Skeletal muscle satellite cell (primary cell): ENCODE measurements at regions not wholly inside any gene's neighbourhood (a gene's known extent, or its start where the extent isn't known, plus 50 kb on each side); places are given as distances from the start of the nearest gene placed in this dataset.

Source experiments
- H3K27me3 ChIP-seq: 2 replicates; pipeline ENCODE4 v1.7.0; 2013; ENCODE audit warnings: low read length; ENCODE audit not compliant: control insufficient read depth, insufficient read depth
- H3K36me3 ChIP-seq: 2 replicates; pipeline ENCODE4 v1.7.0; 2013; ENCODE audit warnings: mild to moderate bottlenecking, control low read depth, low read length; ENCODE audit not compliant: insufficient read depth
- H3K4me1 ChIP-seq: 2 replicates; pipeline ENCODE4 v1.7.0; 2013; ENCODE audit warnings: low read length; ENCODE audit not compliant: control insufficient read depth, insufficient read depth
- H3K4me2 ChIP-seq: 2 replicates; pipeline ENCODE4 v1.7.0; 2013; ENCODE audit warnings: mild to moderate bottlenecking, low read length
- H3K4me3 ChIP-seq: 2 replicates; pipeline ENCODE4 v1.7.0; 2013; ENCODE audit warnings: low read length
- H3K9ac ChIP-seq: 2 replicates; pipeline ENCODE4 v1.7.0; 2013; ENCODE audit warnings: mild to moderate bottlenecking, low read depth, low read length, moderate library complexity
- H3K9me3 ChIP-seq: replicated peaks from 2 replicates; pipeline ENCODE4 v1.7.0; 2013; ENCODE audit warnings: mild to moderate bottlenecking, control low read depth, low read length

DNA sequence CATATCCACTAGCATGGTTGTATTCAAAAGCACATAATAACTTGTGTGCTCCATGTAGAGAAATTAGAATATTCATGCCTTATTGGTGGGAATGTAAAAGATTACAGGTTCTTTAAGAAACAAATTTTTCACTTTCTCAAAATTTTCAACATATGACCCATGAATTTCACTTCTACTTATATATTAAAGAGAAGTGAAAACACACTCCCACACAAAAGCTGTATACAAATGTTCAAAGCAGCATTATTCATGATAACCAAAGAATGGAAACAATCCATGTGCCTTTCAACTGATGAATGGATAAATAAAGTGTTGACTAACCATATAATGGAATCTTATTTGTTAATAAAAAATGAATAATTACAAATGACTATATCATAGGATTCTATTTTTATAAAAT lies 694.5 kb upstream of the PCDH15 start:
- Histone ChIP-seq H3K4me3 (no peak overlapping the region), H3K9me3 (peaks cover 7% of the 10 kb centered on the region), H3K4me1 (no peaks in the 10 kb centered on the region), H3K9ac (no peak overlapping the region), H3K36me3 (no peaks in the 10 kb centered on the region), H3K4me2 (no peak overlapping the region), H3K27me3 (no peaks in the 10 kb centered on the region)

DNA sequence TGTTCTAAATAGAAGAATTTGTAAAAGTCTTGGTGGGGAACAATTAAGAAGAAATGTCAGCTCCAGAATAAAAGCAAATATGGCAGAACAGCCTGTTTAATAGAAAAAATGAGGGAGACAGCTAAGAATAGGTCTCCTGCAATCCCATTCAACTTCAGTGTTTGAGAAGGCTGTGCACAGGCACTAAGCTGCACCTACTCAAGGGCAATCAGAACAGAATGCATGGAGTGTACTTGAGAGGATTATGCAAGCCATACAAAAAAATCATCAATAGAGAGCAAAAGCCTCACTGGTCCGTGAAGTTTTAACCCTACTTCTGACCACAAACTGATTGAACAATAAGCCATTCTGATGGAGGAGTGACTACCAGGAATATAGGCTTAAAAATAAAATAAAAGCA lies 690.7 kb upstream of the PCDH15 start:
- Histone ChIP-seq H3K4me1 (no peaks in the 10 kb centered on the region), H3K27me3 (no peaks in the 10 kb centered on the region), H3K9me3 (peaks cover 3% of the 10 kb centered on the region), H3K36me3 (no peaks in the 10 kb centered on the region), H3K4me3 (no peak overlapping the region), H3K9ac (no peak overlapping the region), H3K4me2 (no peak overlapping the region)

DNA sequence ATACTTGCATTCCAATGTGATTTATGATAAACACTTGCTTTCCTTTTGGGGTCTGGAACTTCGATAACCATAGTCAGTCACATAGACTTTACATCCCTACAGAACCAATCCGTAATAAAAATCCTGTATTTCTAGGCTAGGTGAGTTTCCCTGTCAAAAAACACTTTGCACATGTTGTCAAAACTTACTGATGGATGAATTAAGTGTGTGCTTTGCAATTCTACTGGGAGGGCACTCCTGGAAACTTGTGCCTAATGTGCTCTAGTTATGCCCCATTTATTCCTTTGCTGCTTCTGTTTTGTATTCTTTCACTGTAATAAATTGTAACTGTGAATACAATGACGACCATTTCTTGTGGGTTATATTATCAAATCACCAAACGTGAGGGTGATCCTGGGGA lies 684.8 kb upstream of the PCDH15 start:
- no peaks in the 10 kb centered on the region for H3K36me3 ChIP-seq
- H3K27me3 ChIP-seq, result no peaks in the 10 kb centered on the region
- H3K9me3 ChIP-seq, result no peaks in the 10 kb centered on the region
- H3K9ac ChIP-seq, result no peak overlapping the region
- H3K4me3 ChIP-seq, result no peak overlapping the region
- H3K4me2 ChIP-seq, result no peak overlapping the region
- no peaks in the 10 kb centered on the region for H3K4me1 ChIP-seq

DNA sequence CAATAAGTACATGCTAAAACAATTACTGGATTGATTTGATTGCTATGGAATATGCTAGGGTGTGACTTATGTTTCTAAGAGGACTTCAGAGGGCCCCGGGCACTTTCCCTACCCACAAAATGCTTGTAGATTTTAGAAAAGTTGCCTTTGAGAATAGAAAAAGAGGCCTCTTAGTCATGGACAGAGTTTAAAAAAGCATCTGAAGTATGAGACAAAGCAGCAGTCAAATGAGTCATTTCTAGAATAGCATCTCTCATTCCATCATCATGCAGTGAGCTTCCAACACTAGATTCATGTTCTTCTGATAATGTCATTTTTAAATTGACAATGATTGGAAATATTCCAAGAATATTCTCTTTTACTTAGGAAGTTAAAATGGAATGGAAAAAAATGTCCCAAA lies 675.1 kb upstream of the PCDH15 start:
- Histone ChIP-seq H3K4me2 (no peak overlapping the region), H3K36me3 (no peaks in the 10 kb centered on the region)

DNA sequence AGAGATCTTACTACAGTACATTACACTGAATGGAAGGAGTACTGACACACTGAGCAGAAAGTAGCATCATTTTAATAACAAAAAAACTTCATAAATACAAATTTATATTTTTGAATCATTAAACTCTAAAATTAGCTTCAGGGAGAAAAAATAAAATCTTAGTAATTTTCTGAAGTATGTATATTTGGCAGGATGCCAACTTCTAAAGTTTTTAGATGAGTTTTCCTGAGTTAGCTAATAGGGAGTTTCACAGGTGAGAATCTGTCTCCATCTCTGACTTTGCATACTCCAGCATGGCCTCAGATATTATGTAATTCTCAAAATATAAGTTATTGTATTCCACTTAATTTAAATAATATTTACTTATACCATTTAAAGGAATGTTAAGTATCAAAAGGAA lies 673.2 kb upstream of the PCDH15 start:
- H3K36me3 ChIP-seq, result no peaks in the 10 kb centered on the region
- no peak overlapping the region for H3K9ac ChIP-seq
- H3K4me1 ChIP-seq, result no peaks in the 10 kb centered on the region
- H3K4me2 ChIP-seq, result no peak overlapping the region
- peaks cover 9% of the 10 kb centered on the region for H3K9me3 ChIP-seq
- H3K27me3 ChIP-seq, result no peaks in the 10 kb centered on the region
- no peak overlapping the region for H3K4me3 ChIP-seq

More for the DNA sequence above, 675.1 kb upstream of the PCDH15 start:
- no peak overlapping the region for H3K4me3 ChIP-seq
- H3K4me1 ChIP-seq, result no peaks in the 10 kb centered on the region
- H3K9ac ChIP-seq, result no peak overlapping the region
- no peaks in the 10 kb centered on the region for H3K27me3 ChIP-seq
- H3K9me3 ChIP-seq, result peaks cover 11% of the 10 kb centered on the region

DNA sequence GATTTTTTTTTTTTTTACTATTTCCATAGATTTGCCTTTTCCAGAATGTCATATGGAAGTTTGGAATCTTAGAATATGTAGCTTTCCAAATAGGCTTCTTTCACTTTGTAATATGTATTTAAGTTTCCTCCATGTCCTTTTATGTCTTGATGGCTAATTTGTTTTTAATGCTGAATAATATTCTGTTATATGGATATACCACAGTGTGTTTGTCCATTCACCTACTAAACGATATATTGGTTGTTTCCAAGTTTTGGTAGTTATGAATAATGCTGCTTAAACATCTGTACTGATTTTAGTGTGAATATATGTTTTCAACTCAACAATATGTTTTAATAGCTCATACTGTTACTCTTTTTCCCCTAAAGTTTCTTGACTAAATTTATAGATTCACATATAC lies 669.8 kb upstream of the PCDH15 start:
- Histone ChIP-seq H3K27me3 (no peaks in the 10 kb centered on the region), H3K4me3 (no peak overlapping the region), H3K9me3 (peaks cover 3% of the 10 kb centered on the region), H3K36me3 (no peaks in the 10 kb centered on the region), H3K4me2 (no peak overlapping the region), H3K9ac (no peak overlapping the region), H3K4me1 (no peaks in the 10 kb centered on the region)

DNA sequence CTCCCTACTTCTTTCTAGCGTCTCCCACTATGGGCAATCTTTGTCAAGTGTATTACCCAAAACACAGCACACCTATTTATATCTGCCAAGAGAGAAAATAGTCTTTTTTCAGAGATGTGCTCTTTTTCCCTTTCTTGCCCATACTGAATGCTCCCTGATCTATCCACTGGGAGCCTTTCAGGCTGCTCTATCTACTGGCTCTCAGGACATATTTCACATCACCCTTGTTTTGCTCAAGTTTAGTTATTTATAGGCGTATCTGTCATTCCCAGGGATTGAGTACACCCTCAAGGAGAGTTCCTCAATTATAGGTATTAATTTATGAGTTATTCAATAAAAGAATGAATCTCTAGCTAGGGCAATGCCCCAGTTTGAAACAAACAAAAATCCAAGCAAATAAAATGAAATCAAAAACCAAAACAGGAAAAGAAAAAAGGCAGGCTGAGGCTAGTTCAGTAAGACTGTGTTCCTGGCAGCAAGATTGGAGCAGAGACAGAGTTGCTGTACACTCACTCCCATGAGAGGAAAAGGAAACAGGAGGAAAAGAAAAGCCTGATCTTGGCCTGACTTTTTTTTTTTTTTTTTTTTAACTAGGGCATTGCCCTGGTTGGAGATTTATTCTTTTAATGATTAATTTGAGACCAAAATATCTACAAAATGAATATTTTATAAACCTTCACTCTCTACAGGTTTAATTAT lies 665.9 kb upstream of the PCDH15 start:
- H3K4me2 ChIP-seq, result no peak overlapping the region
- H3K4me3 ChIP-seq, result no peak overlapping the region
- no peak overlapping the region for H3K9ac ChIP-seq
- H3K36me3 ChIP-seq, result no peaks in the 10 kb centered on the region
- H3K27me3 ChIP-seq, result no peaks in the 10 kb centered on the region
- peaks cover 6% of the 10 kb centered on the region for H3K9me3 ChIP-seq
- no peaks in the 10 kb centered on the region for H3K4me1 ChIP-seq

DNA sequence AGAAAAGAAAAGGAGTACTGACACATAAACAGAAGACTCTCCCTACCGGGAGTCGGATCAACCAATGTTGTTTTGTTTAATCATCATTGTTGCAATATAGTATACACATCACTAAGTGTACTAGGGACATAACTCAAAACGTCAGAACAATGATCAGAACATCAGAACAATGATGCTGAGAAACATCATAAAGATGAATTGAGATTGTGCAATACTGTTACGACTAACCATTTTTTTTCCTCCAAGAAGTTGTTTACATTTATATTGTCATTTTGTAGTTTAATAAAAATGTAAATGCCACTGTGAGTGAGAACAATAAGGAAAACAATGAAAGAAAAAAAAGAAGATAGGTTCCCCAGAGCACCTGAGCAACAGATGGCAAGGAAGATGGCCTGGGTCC lies 663.1 kb upstream of the PCDH15 start:
- no peaks in the 10 kb centered on the region for H3K4me1 ChIP-seq
- H3K27me3 ChIP-seq, result no peaks in the 10 kb centered on the region
- H3K9me3 ChIP-seq, result peaks cover 3% of the 10 kb centered on the region
- no peak overlapping the region for H3K4me2 ChIP-seq
- no peaks in the 10 kb centered on the region for H3K36me3 ChIP-seq
- H3K4me3 ChIP-seq, result no peak overlapping the region
- H3K9ac ChIP-seq, result no peak overlapping the region

DNA sequence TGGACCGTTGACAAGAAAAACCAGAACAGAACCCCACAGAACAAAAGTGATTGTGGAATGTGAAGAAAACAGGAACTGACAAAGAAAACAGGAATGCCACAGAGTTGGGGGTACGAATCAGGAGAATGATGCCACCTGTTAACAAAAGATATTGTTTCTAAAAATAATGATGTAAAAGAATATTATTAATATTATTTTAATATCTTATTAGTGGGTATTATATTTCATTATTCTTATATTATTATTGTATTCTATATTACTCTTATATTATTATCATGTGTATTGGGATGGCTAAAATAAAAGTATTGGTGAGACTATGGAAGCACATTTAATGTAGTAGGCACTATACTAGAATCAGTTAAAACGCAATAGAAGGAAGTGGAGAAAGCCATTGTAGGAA lies 659.0 kb upstream of the PCDH15 start:
- Histone ChIP-seq H3K36me3 (no peaks in the 10 kb centered on the region), H3K9ac (no peak overlapping the region), H3K27me3 (no peaks in the 10 kb centered on the region), H3K4me1 (no peaks in the 10 kb centered on the region), H3K4me2 (no peak overlapping the region), H3K4me3 (no peak overlapping the region), H3K9me3 (peaks cover 3% of the 10 kb centered on the region)

DNA sequence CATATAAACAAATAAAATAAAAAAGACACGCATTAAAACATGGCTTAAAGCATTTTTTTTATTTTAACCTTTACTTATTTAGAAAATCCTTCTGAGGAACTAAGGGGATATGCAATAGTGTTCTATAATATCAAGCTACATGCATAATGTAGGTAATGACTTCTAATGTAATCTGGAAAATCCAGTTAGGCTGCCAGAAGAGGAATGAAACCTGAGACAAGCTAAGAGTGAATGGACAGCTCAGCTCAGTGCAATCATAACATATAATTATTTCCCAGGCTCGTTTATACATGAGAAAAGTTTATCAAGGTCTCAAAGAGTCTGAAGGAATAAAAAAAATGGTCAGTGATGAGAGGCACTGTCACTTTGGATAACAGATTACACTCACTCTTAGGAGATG lies 649.0 kb upstream of the PCDH15 start:
- Histone ChIP-seq H3K4me1 (no peaks in the 10 kb centered on the region), H3K9ac (no peak overlapping the region)

DNA sequence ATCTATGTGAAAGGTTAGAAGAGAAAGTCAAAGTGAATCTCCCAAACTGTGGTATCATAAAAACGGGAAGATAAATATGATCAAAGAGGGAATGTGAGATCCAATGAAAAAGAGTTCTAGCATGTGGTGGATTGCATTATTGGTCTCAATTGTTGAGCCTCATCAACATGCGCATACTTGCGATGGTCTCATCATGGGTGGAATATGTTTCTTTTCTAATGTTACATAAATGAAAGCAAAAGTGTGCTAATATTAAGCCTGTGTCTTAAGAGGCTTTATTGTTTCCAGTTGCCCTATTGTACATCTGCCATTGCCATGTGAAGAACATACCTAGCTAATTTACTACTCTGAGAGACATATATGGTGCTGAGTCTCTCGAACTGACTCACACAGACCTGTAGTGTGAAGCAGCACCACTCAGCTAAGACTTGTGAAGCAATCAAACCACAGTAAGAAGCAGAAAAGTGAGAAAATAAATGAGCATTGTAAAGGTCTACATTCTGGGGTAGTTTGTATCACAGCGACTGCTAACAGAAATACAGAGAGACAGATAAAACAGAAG lies 645.5 kb upstream of the PCDH15 start:
- no peaks in the 10 kb centered on the region for H3K4me1 ChIP-seq
- H3K9ac ChIP-seq, result no peak overlapping the region
- H3K27me3 ChIP-seq, result no peaks in the 10 kb centered on the region
- no peak overlapping the region for H3K4me2 ChIP-seq
- H3K36me3 ChIP-seq, result no peaks in the 10 kb centered on the region
- H3K9me3 ChIP-seq, result no peaks in the 10 kb centered on the region
- H3K4me3 ChIP-seq, result no peak overlapping the region

More for the DNA sequence above, 649.0 kb upstream of the PCDH15 start:
- Histone ChIP-seq H3K9me3 (no peaks in the 10 kb centered on the region), H3K27me3 (no peaks in the 10 kb centered on the region), H3K4me2 (no peak overlapping the region), H3K4me3 (no peak overlapping the region), H3K36me3 (no peaks in the 10 kb centered on the region)

DNA sequence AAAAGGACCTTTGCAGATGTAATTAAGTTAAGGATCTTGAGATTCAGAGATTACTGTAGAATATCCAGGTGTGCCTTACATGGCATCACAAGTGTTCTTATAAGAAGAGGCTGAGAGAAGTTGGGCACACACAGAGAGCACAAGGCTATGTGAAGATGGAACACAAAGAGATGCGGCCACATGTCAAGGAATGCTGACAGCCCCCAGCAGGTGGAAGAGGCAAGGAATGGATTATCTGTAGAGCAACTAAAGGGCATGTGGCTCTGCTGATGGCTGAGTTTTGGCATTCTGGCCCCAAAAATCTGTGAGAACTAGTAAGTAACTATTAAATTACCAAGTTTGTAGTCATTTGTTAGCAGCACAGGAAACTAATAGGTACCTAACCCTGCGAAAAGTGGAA lies 640.7 kb upstream of the PCDH15 start:
- Histone ChIP-seq H3K4me1 (no peaks in the 10 kb centered on the region), H3K4me2 (no peak overlapping the region), H3K9ac (no peak overlapping the region), H3K4me3 (no peak overlapping the region), H3K36me3 (no peaks in the 10 kb centered on the region), H3K27me3 (no peaks in the 10 kb centered on the region), H3K9me3 (no peaks in the 10 kb centered on the region)
